ENCODE measurements at regions not wholly inside any gene's neighbourhood (a gene's known extent, or its start where the extent isn't known, plus 50 kb on each side); places are given as distances from the start of the nearest gene placed in this dataset.

GRCh38 chr7:69518705-69519077, 79.6 kb upstream of the AUTS2 start:
- TF ChIP-seq POLR2A (IDR thresholded peaks at IDR 0.05), result no peak
- TF ChIP-seq CTCF (IDR thresholded peaks at IDR 0.05), result no peak
